Posterior cingulate gyrus (tissue), 11 donors: ENCODE measurements at regions not wholly inside any gene's neighbourhood (a gene's known extent, or its start where the extent isn't known, plus 50 kb on each side); places are given as distances from the start of the nearest gene placed in this dataset.

Experiments
- DNase-seq, 10 donors: peaks; one replicate each; pipeline versions ENCODE4 v3.0.0 to v3.0.0-alpha.2; 2020 to 2021; ENCODE audit warnings: mixed read lengths in 3 of 10
- intact Hi-C: fragments of 100-400 bp; cut with DNase I; formaldehyde crosslinking; loops from one replicate; pipeline ENCODE4 v1.15.1; 2023

- no peak for DNase-seq
- intact Hi-C loops, result no loop called here
Observed at GRCh38 chr9:1637401-1637800, 377.7 kb upstream of the SMARCA2 start.

- intact Hi-C loops, result no loop called here
- no peak for DNase-seq
Observed at GRCh38 chr9:1639166-1639565, 376.0 kb upstream of the SMARCA2 start.

- intact Hi-C loops, result no loop called here
- DNase-seq, result no peak
Observed at GRCh38 chr9:1647776-1648175, 367.4 kb upstream of the SMARCA2 start.

- intact Hi-C loops, result no loop called here
- no peak for DNase-seq
Observed at GRCh38 chr9:1653282-1653681, 361.9 kb upstream of the SMARCA2 start.

- intact Hi-C loops, result no loop called here
- DNase-seq, result no peak
Observed at GRCh38 chr9:1658661-1659362, 356.3 kb upstream of the SMARCA2 start.

GRCh38 chr9:1659363-1659690 is 355.8 kb upstream of the SMARCA2 start:
- intact Hi-C loops, result no loop called here
- DNase-seq, result no peak

- no peak for DNase-seq
- intact Hi-C loops, result no loop called here
Observed at GRCh38 chr9:1668441-1668840, 346.7 kb upstream of the SMARCA2 start.

GRCh38 chr9:1673300-1673699 is 341.8 kb upstream of the SMARCA2 start:
- DNase-seq, result no peak
- intact Hi-C loops, result no loop called here

- no peak for DNase-seq
- intact Hi-C loops, result no loop called here
Observed at GRCh38 chr9:1676771-1677170, 338.4 kb upstream of the SMARCA2 start.

- DNase-seq, result no peak
- intact Hi-C loops, result no loop called here
Observed at GRCh38 chr9:1683951-1684350, 331.2 kb upstream of the SMARCA2 start.

GRCh38 chr9:1698991-1699390 is 316.2 kb upstream of the SMARCA2 start:
- intact Hi-C loops, result no loop called here

GRCh38 chr9:1701113-1701512 is 314.0 kb upstream of the SMARCA2 start:
- intact Hi-C loops, result no loop called here
- no peak for DNase-seq

More at GRCh38 chr9:1698991-1699390, 316.2 kb upstream of the SMARCA2 start:
- DNase-seq, result no peak

GRCh38 chr9:1702701-1703100 is 312.4 kb upstream of the SMARCA2 start:
- no peak for DNase-seq
- intact Hi-C loops, result no loop called here

GRCh38 chr9:1707291-1707690 is 307.9 kb upstream of the SMARCA2 start:
- DNase-seq, result no peak
- intact Hi-C loops, result no loop called here

GRCh38 chr9:1708219-1708618 is 306.9 kb upstream of the SMARCA2 start:
- no peak for DNase-seq
- intact Hi-C loops, result no loop called here

- intact Hi-C loops, result no loop called here
- no peak for DNase-seq
Observed at GRCh38 chr9:1709347-1709746, 305.8 kb upstream of the SMARCA2 start.

GRCh38 chr9:1712861-1713450 is 302.2 kb upstream of the SMARCA2 start:
- intact Hi-C loops, result no loop called here

GRCh38 chr9:1713841-1714240 is 301.3 kb upstream of the SMARCA2 start:
- DNase-seq, result no peak
- intact Hi-C loops, result no loop called here

More at GRCh38 chr9:1712861-1713450, 302.2 kb upstream of the SMARCA2 start:
- DNase-seq, result peak in 2 of 10 donors; percentile 70 to 78

- intact Hi-C loops, result no loop called here
- no peak for DNase-seq
Observed at GRCh38 chr9:1717882-1718281, 297.3 kb upstream of the SMARCA2 start.

- DNase-seq, result no peak
Observed at GRCh38 chr9:1718836-1719235, 296.3 kb upstream of the SMARCA2 start.

GRCh38 chr9:1721196-1721595 is 294.0 kb upstream of the SMARCA2 start:
- intact Hi-C loops, result no loop called here

More at GRCh38 chr9:1718836-1719235, 296.3 kb upstream of the SMARCA2 start:
- intact Hi-C loops, result no loop called here

GRCh38 chr9:1722404-1722803 is 292.7 kb upstream of the SMARCA2 start:
- intact Hi-C loops, result no loop called here
- DNase-seq, result no peak

More at GRCh38 chr9:1721196-1721595, 294.0 kb upstream of the SMARCA2 start:
- no peak for DNase-seq
